IMR-90 (cell line): ENCODE measurements at regions not wholly inside any gene's neighbourhood (a gene's known extent, or its start where the extent isn't known, plus 50 kb on each side); places are given as distances from the start of the nearest gene placed in this dataset.

ENCODE experiments used
- ATAC-seq: fragments of 200-7000 bp; cut with Tn5 transposase; 2 replicates; pipeline ENCODE4 v1.9.1; 2020; ENCODE audit warnings: low read depth, mild to moderate bottlenecking, moderate library complexity
- BruUV-seq: library from RNA; stranded (reverse); fragments of 400-500 nt; replicated peaks from 2 replicates; lab custom pipeline; 2021; lab: Mats Ljungman, UMichigan
- CTCF ChIA-PET: fragments of 300-600 bp; formaldehyde crosslinking; extraction: SDS; loops from one replicate; lab custom pipeline; 2021; ENCODE audit warnings: antibody characterized with exemption; lab: Yijun Ruan, JAX
- POLR2A ChIA-PET: fragments of 300-600 bp; sonication (Branson Sonifier 250); formaldehyde crosslinking; loops from one replicate; lab custom pipeline; 2022; ENCODE audit warnings: antibody characterized with exemption; ENCODE audit not compliant: unreplicated experiment; lab: Charles Lee
- DNase-seq: peaks from one replicate; pipeline ENCODE4 v3.0.0; 2013
- H2AFZ ChIP-seq: replicated peaks from 2 replicates; pipeline ENCODE3; 2013; ENCODE audit warnings: low read length, mild to moderate bottlenecking; ENCODE audit not compliant: poor library complexity
- H2AK5ac ChIP-seq: 2 replicates; pipeline ENCODE4 v1.6.1; 2013; ENCODE audit warnings: low read depth, low read length, inconsistent platforms
- H2AK9ac ChIP-seq: replicated peaks from 2 replicates; pipeline ENCODE3; 2013; ENCODE audit warnings: mild to moderate bottlenecking, low read depth, low read length, moderate library complexity; ENCODE audit not compliant: poor library complexity
- H2BK120ac ChIP-seq: 2 replicates; pipeline ENCODE4 v1.6.1; 2013; ENCODE audit warnings: low read depth, low read length, inconsistent platforms
- H2BK15ac ChIP-seq: 3 replicates; pipeline ENCODE4 v1.6.1; 2013; ENCODE audit warnings: low read depth, low read length, inconsistent platforms
- H2BK20ac ChIP-seq: 2 replicates; pipeline ENCODE4 v1.6.1; 2013; ENCODE audit warnings: low read depth, mild to moderate bottlenecking, inconsistent platforms, low read length, moderate library complexity
- H2BK5ac ChIP-seq: 2 replicates; pipeline ENCODE4 v1.6.1; 2013; ENCODE audit warnings: mild to moderate bottlenecking, low read depth, low read length, inconsistent platforms; ENCODE audit not compliant: poor library complexity, severe bottlenecking
- H3K14ac ChIP-seq: replicated peaks from 2 replicates; pipeline ENCODE4 v1.6.1; 2013; ENCODE audit warnings: low read depth, low read length, inconsistent platforms
- H3K18ac ChIP-seq: 2 replicates; pipeline ENCODE4 v1.6.1; 2013; ENCODE audit warnings: low read depth, low read length, control low read depth
- H3K23ac ChIP-seq: 2 replicates; pipeline ENCODE4 v1.6.1; 2013; ENCODE audit warnings: low read depth, low read length, inconsistent platforms
- H3K27ac ChIP-seq: 2 replicates; pipeline ENCODE4 v1.5.1; 2013; ENCODE audit warnings: mild to moderate bottlenecking, control low read depth, low read length; ENCODE audit not compliant: insufficient read depth
- H3K27me3 ChIP-seq: 2 replicates; pipeline ENCODE4 v1.6.1; 2013; ENCODE audit warnings: low read length; ENCODE audit not compliant: control insufficient read depth, insufficient read depth
- H3K36me3 ChIP-seq: 2 replicates; pipeline ENCODE4 v1.6.1; 2013; ENCODE audit warnings: low read length, mixed read lengths; ENCODE audit not compliant: control insufficient read depth, insufficient read depth
- H3K4ac ChIP-seq: 2 replicates; pipeline ENCODE4 v1.6.1; 2013; ENCODE audit warnings: low read depth, low read length, inconsistent platforms
- H3K4me1 ChIP-seq: 2 replicates; pipeline ENCODE4 v1.6.1; 2013; ENCODE audit warnings: low read length, mixed read lengths; ENCODE audit not compliant: control insufficient read depth, insufficient read depth
- H3K4me2 ChIP-seq: 2 replicates; pipeline ENCODE4 v1.6.1; 2013; ENCODE audit warnings: low read depth, mild to moderate bottlenecking, control low read depth, low read length, moderate library complexity
- H3K4me3 ChIP-seq: 2 replicates; pipeline ENCODE4 v1.5.1; 2013; ENCODE audit warnings: low read depth, mild to moderate bottlenecking, control low read depth, low read length, moderate library complexity; ENCODE audit not compliant: insufficient read depth
- H3K56ac ChIP-seq: 2 replicates; pipeline ENCODE4 v1.6.1; 2013; ENCODE audit warnings: low read length, inconsistent platforms; ENCODE audit not compliant: insufficient read depth; ENCODE audit errors: extremely low read depth
- H3K79me1 ChIP-seq, 2 experiments: 2 replicates each; pipeline ENCODE4 v1.6.1; 2013; ENCODE audit warnings: low read length in 2 of 2, inconsistent platforms in 1 of 2, low read depth in 1 of 2
- H3K9ac ChIP-seq: 2 replicates; pipeline ENCODE4 v1.6.1; 2013; ENCODE audit warnings: low read depth, low read length, control low read depth
- H3K9me1 ChIP-seq: 2 replicates; pipeline ENCODE4 v1.6.1; 2013; ENCODE audit warnings: low read length, inconsistent platforms; ENCODE audit not compliant: insufficient read depth
- H3K9me3 ChIP-seq: 2 replicates; pipeline ENCODE4 v1.6.1; 2013; ENCODE audit warnings: low read length; ENCODE audit not compliant: control insufficient read depth, insufficient read depth
- H4K20me1 ChIP-seq: 2 replicates; pipeline ENCODE4 v1.6.1; 2013; ENCODE audit warnings: low read length, inconsistent platforms; ENCODE audit not compliant: insufficient read depth
- H4K5ac ChIP-seq: 2 replicates; pipeline ENCODE4 v1.6.1; 2013; ENCODE audit warnings: mild to moderate bottlenecking, low read depth, low read length, control low read depth
- H4K8ac ChIP-seq, 2 experiments: 2 replicates each; pipeline ENCODE4 v1.6.1; 2013; ENCODE audit warnings: low read depth in 2 of 2, low read length in 2 of 2, control low read depth in 1 of 2, inconsistent platforms in 1 of 2
- H4K91ac ChIP-seq: 2 replicates; pipeline ENCODE4 v1.6.1; 2013; ENCODE audit warnings: low read depth, low read length, inconsistent platforms; ENCODE audit not compliant: insufficient read depth
- MAFK ChIP-seq: IDR thresholded peaks from 2 replicates; pipeline ENCODE4 v1.6.1; 2012; ENCODE audit warnings: low read depth, low read length, improper control_type of control experiment
- MAZ ChIP-seq: IDR thresholded peaks from 2 replicates; pipeline ENCODE4 v1.6.1; 2012; ENCODE audit warnings: low read depth, mild to moderate bottlenecking, low read length, improper control_type of control experiment, moderate library complexity, borderline replicate concordance
- WGBS, 2 experiments: methylation state at CpG; one replicate each; pipeline versions ENCODE4 v1.1.5 to v1.1.7; 2013; ENCODE audit warnings: missing lambda C conversion rate in 2 of 2; ENCODE audit not compliant: insufficient read length in 1 of 2; ENCODE audit errors: extremely low coverage in 2 of 2; 5-methylcytosine and 5-hydroxymethylcytosine counted together
- dilution Hi-C: fragments of 300-500 bp; cut with HindIII; formaldehyde crosslinking; loops from one replicate; pipeline ENCODE4 v1.14.3; 2018; ENCODE audit warnings: low sequenced_read_pairs; ENCODE audit not compliant: unreplicated experiment
- in situ Hi-C: fragments of 300-500 bp; cut with MboI; formaldehyde crosslinking; loops from 3 replicates; pipeline ENCODE4 v1.14.3; 2019; ENCODE audit warnings: low sequenced_read_pairs, inconsistent platforms, mixed read lengths
- intact Hi-C: fragments of 100-400 bp; cut with micrococcal nuclease; formaldehyde crosslinking; loops from 2 replicates; pipeline ENCODE4 v1.10.0; 2022
- TF ChIP-seq, protein P1 (sequence below): conservative IDR thresholded peaks from 2 replicates; pipeline ENCODE4 v1.5.1; 2012; ENCODE audit warnings: mild to moderate bottlenecking, low read depth, low read length, improper control_type of control experiment

DNA sequence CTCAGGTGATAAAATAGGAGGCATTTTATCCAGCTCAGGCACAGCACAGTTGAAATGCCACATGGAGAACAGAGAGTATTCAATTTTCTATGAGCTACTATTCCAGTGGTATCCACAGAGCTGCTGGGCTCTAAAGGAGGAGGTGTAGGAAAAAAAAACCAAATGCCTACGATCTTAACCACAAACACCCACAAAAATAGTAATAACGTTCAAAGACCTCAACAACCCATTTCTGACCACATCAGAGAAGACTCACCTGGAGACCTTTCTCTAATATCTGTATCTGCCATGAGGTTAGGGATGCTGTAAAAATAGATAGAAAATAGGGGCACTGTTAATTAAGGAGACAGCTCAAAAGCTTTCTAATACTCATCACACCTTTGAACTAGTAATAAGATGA lies 294.6 kb upstream of the PARD3B start:
- H2AFZ ChIP-seq: no peak overlapping the region
- no peak overlapping the region for H3K4me2 ChIP-seq
- H2BK20ac ChIP-seq: no peak overlapping the region
- H4K91ac ChIP-seq: no peak overlapping the region
- no peak overlapping the region for H2BK15ac ChIP-seq
- H3K4me1 ChIP-seq: no peaks in the 10 kb centered on the region
- no peaks in the 10 kb centered on the region for H3K36me3 ChIP-seq
- no peak overlapping the region for H3K18ac ChIP-seq
- H2BK120ac ChIP-seq: no peak overlapping the region
- DNase-seq: no peak
- WGBS, 2 experiments: no CpG with 5 or more reads among the region's 2 CpGs
- H3K4me3 ChIP-seq: no peak overlapping the region
- H4K8ac ChIP-seq: no peak overlapping the region
- intact Hi-C loops (no loop called here), in situ Hi-C loops (loop anchor here (25.0 kb wide), 1 partner anchor 1662 kb away; no protein-coding TSS in a partner anchor), dilution Hi-C loops (no loop called here)
- POLR2A ChIA-PET: interaction anchor here (0.5 kb wide), 1 partner anchor 11 kb away, joined by 4 read pairs; no protein-coding TSS in a partner anchor
- no peak overlapping the region for H3K56ac ChIP-seq
- CTCF ChIA-PET: interaction anchor here (1.6 kb wide), 1 partner anchor 9 kb away, joined by 6 read pairs; no protein-coding TSS in a partner anchor
- H3K79me1 ChIP-seq: no peaks in the 10 kb centered on the region
- no peak overlapping the region for H4K5ac ChIP-seq
- no peak overlapping the region for H2AK5ac ChIP-seq
- no peaks in the 10 kb centered on the region; the same call in 1 of the 2 replicates for H3K9me3 ChIP-seq
- H2AK9ac ChIP-seq: no peak overlapping the region
- H3K9ac ChIP-seq: no peak overlapping the region
- no peak overlapping the region for H3K14ac ChIP-seq
- TF ChIP-seq, protein P1, sequence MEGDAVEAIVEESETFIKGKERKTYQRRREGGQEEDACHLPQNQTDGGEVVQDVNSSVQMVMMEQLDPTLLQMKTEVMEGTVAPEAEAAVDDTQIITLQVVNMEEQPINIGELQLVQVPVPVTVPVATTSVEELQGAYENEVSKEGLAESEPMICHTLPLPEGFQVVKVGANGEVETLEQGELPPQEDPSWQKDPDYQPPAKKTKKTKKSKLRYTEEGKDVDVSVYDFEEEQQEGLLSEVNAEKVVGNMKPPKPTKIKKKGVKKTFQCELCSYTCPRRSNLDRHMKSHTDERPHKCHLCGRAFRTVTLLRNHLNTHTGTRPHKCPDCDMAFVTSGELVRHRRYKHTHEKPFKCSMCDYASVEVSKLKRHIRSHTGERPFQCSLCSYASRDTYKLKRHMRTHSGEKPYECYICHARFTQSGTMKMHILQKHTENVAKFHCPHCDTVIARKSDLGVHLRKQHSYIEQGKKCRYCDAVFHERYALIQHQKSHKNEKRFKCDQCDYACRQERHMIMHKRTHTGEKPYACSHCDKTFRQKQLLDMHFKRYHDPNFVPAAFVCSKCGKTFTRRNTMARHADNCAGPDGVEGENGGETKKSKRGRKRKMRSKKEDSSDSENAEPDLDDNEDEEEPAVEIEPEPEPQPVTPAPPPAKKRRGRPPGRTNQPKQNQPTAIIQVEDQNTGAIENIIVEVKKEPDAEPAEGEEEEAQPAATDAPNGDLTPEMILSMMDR: no peak
- TF ChIP-seq MAZ (no peak), MAFK (no peak)
- H4K20me1 ChIP-seq: no peaks in the 10 kb centered on the region
- H3K9me1 ChIP-seq: no peaks in the 10 kb centered on the region
- H3K27ac ChIP-seq: no peak overlapping the region
- H3K4ac ChIP-seq: no peak overlapping the region
- peaks cover 24% of the 10 kb centered on the region for H3K27me3 ChIP-seq
- BruUV-seq: no TSS peak
- no peak overlapping the region for H2BK5ac ChIP-seq
- H3K23ac ChIP-seq: no peak overlapping the region
- no peak for ATAC-seq
